ENCODE measurements at regions not wholly inside any gene's neighbourhood (a gene's known extent, or its start where the extent isn't known, plus 50 kb on each side); places are given as distances from the start of the nearest gene placed in this dataset.
"Not testable (repeated sequence)": the region's sequence is repeated elsewhere in the genome, so short reads cannot be mapped to it uniquely, and the experiment has no call there.

GRCh38 chr21:29396951-29397455 is 98.3 kb downstream of the BACH1 start:
- no peak for DNase-seq (ENCODE audit: low read depth in 2 of 2)

- no peak for DNase-seq (ENCODE audit: low read depth in 2 of 2)
Measured at GRCh38 chr21:29403301-29403700, 104.6 kb downstream of the BACH1 start.

- DNase-seq (ENCODE audit: low read depth in 2 of 2): no peak
Measured at GRCh38 chr21:29403922-29404538, 105.3 kb downstream of the BACH1 start.

- no peak for DNase-seq (ENCODE audit: low read depth in 2 of 2)
Measured at GRCh38 chr21:29405503-29406122, 106.9 kb downstream of the BACH1 start.

- DNase-seq (ENCODE audit: low read depth in 2 of 2): no peak
Measured at GRCh38 chr21:29406385-29406784, 107.7 kb downstream of the BACH1 start.

GRCh38 chr21:29407571-29407970 is 108.8 kb downstream of the BACH1 start:
- DNase-seq (ENCODE audit: low read depth in 2 of 2): no peak

- DNase-seq (ENCODE audit: low read depth in 2 of 2): no peak
Measured at GRCh38 chr21:29413683-29414082, 115.0 kb downstream of the BACH1 start.

GRCh38 chr21:29416268-29416667 is 117.5 kb downstream of the BACH1 start:
- no peak for DNase-seq (ENCODE audit: low read depth in 2 of 2)

- DNase-seq (ENCODE audit: low read depth in 2 of 2): no peak
Measured at GRCh38 chr21:29418813-29419212, 120.1 kb downstream of the BACH1 start.

GRCh38 chr21:29419422-29419821 is 120.7 kb downstream of the BACH1 start:
- no peak for DNase-seq (ENCODE audit: low read depth in 2 of 2)

- no peak for DNase-seq (ENCODE audit: low read depth in 2 of 2)
Measured at GRCh38 chr21:29423099-29423870, 124.6 kb downstream of the BACH1 start.

- no peak for DNase-seq (ENCODE audit: low read depth in 2 of 2)
Measured at GRCh38 chr21:29424728-29425127, 126.0 kb downstream of the BACH1 start.

GRCh38 chr21:29429218-29429617 is 130.5 kb downstream of the BACH1 start:
- DNase-seq (ENCODE audit: low read depth in 2 of 2): no peak

GRCh38 chr21:29430030-29430429 is 131.3 kb downstream of the BACH1 start:
- DNase-seq (ENCODE audit: low read depth in 2 of 2): no peak

GRCh38 chr21:29430576-29430975 is 131.9 kb downstream of the BACH1 start:
- DNase-seq (ENCODE audit: low read depth in 2 of 2): no peak

- no peak for DNase-seq (ENCODE audit: low read depth in 2 of 2)
Measured at GRCh38 chr21:29431178-29431577, 132.5 kb downstream of the BACH1 start.

GRCh38 chr21:29431680-29432079 is 133.0 kb downstream of the BACH1 start:
- no peak for DNase-seq (ENCODE audit: low read depth in 2 of 2)

- DNase-seq (ENCODE audit: low read depth in 2 of 2): no peak
Measured at GRCh38 chr21:29433366-29434059, 134.8 kb downstream of the BACH1 start.

- no peak for DNase-seq (ENCODE audit: low read depth in 2 of 2)
Measured at GRCh38 chr21:29434081-29434480, 135.4 kb downstream of the BACH1 start.

- DNase-seq (ENCODE audit: low read depth in 2 of 2): not testable (repeated sequence)
Measured at GRCh38 chr21:29434982-29435381, 136.3 kb downstream of the BACH1 start.

- DNase-seq (ENCODE audit: low read depth in 2 of 2): peak; percentile 12 to 21
Measured at GRCh38 chr21:29436143-29436542, 137.4 kb downstream of the BACH1 start.

GRCh38 chr21:29436650-29437049 is 137.9 kb downstream of the BACH1 start:
- DNase-seq (ENCODE audit: low read depth in 2 of 2): no peak
